ENCODE measurements at regions not wholly inside any gene's neighbourhood (a gene's known extent, or its start where the extent isn't known, plus 50 kb on each side); places are given as distances from the start of the nearest gene placed in this dataset.

DNA sequence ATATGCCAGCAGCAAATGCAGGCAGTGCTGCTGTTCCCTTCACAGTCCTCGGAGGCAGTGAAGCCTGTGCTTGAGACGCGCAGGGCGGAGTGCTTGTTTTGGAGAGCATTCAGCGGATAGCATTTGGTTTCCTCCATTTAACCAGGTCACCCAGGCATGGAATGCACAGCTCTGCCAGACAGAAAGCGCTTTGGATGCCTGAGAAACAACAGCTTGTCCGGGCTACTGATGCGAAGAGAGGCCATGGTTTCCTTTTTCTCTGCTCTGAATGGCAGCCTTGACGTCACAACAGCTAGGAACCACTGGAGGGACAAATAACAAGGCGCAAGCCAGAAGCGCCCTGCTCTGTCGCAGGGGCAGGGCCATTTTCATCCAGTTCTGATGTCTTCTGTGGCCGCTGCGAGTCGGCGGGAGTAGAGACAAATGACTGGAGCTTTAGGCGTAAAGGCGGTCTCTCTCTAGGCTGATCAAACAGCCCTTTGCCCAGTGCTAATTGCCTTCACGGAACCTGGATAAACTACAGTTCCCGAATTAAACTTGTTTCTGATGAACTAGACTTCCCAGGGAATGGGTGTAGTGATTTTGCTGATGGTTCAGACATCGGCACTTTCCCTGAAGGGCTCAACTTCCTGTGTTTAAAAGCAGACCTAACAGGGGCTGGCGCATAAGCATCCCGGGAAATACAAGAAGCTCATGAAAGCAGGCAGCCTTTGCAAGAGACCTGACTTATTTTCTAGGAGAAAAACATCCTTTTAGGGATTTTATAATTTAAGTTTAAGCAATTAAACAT lies 187.6 kb upstream of the KLF14 start:
- peak overlapping the region; percentile 72 for H3K4me2 ChIP-seq (ENCODE audit: low read length)
- no peaks in the 10 kb centered on the region for H3K9me3 ChIP-seq (replicated peaks; ENCODE audit: low read length)
- no peaks in the 10 kb centered on the region for H3K27me3 ChIP-seq (ENCODE audit: control insufficient read depth, insufficient read depth, low read length)
- H3K36me3 ChIP-seq (ENCODE audit: insufficient read depth, low read length), result peaks cover 13% of the 10 kb centered on the region
- peak overlapping the region; percentile 50 for H3K4me3 ChIP-seq (ENCODE audit: low read length)
- peak overlapping the region; percentile 80 for H3K9ac ChIP-seq (ENCODE audit: low read depth, low read length)
- H3K4me1 ChIP-seq (ENCODE audit: control insufficient read depth, insufficient read depth, low read length), result peaks cover 86% of the 10 kb centered on the region

DNA sequence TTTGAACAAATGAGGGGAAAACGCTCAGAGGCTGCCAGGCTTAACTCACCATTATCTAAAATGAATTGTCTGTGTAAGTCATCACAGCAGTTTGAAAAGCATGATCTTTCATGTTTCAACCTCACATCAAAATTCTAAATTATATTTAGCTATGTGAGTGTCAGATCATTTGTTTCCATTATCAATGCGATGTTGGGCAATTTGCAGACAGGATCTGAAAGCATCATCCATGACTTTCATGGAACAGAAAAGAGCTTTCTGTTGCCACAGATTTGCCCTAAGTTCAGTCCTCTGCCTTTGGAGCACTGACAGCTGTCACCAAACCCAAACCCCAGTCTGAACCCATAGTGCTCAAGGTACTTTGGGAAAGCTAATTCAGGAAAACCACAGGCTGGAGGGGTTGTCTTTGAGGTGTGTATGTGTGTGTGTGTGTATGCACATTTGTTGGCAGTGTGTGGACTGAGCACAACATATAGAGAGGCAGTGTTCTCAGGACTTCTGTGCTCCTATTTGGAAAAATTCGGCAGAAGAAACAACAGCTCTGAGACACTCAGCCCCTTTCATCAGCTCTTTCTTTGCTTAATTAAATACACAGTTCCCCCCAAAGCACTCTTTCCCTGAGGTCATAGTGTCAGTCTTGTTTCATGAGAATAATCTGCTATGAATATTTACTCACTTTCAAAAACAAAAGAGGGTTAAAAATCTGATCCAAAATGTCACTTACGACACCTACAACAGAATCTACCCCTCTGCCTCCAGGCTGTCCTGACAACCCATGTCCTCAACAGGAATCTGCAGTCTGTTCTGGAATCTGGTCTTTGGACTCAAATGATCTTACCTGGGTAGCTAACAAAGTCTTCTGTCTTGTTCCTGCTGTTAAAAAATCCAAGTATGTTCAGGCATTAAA lies 188.5 kb upstream of the KLF14 start:
- peak overlapping the region; percentile 50 for H3K4me3 ChIP-seq (ENCODE audit: low read length)
- no peaks in the 10 kb centered on the region for H3K9me3 ChIP-seq (replicated peaks; ENCODE audit: low read length)
- peaks cover 78% of the 10 kb centered on the region for H3K4me1 ChIP-seq (ENCODE audit: control insufficient read depth, insufficient read depth, low read length)
- H3K27me3 ChIP-seq (ENCODE audit: control insufficient read depth, insufficient read depth, low read length), result no peaks in the 10 kb centered on the region
- peak overlapping the region; percentile 72 for H3K4me2 ChIP-seq (ENCODE audit: low read length)
- peak overlapping the region; percentile 80 for H3K9ac ChIP-seq (ENCODE audit: low read depth, low read length)
- H3K36me3 ChIP-seq (ENCODE audit: insufficient read depth, low read length), result peaks cover 18% of the 10 kb centered on the region

DNA sequence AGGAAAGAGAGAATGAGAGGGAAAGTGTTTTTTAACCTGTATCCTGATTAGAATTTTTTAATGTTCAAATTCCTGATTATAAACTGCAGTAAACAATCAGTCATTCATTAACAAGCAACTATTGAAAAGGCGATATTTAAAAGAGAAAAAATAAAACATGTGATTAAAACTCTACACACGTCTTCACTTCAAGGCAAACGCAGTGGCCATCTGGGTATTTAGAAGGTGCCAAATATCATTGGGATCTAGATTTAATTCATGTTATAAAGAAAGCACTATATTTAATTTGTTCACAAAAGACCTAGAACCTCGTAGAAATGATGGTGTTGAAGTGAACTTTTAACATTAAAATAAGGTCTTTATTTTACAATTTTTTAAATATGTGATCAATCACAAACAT lies 189.4 kb upstream of the KLF14 start:
- H3K9ac ChIP-seq (ENCODE audit: low read depth, low read length), result peak overlapping the region; percentile 80
- no peaks in the 10 kb centered on the region for H3K27me3 ChIP-seq (ENCODE audit: control insufficient read depth, insufficient read depth, low read length)
- H3K4me3 ChIP-seq (ENCODE audit: low read length), result no peak overlapping the region
- H3K9me3 ChIP-seq (replicated peaks; ENCODE audit: low read length), result no peaks in the 10 kb centered on the region
- H3K36me3 ChIP-seq (ENCODE audit: insufficient read depth, low read length), result peaks cover 22% of the 10 kb centered on the region
- H3K4me2 ChIP-seq (ENCODE audit: low read length), result no peak overlapping the region
- H3K4me1 ChIP-seq (ENCODE audit: control insufficient read depth, insufficient read depth, low read length), result peaks cover 69% of the 10 kb centered on the region

DNA sequence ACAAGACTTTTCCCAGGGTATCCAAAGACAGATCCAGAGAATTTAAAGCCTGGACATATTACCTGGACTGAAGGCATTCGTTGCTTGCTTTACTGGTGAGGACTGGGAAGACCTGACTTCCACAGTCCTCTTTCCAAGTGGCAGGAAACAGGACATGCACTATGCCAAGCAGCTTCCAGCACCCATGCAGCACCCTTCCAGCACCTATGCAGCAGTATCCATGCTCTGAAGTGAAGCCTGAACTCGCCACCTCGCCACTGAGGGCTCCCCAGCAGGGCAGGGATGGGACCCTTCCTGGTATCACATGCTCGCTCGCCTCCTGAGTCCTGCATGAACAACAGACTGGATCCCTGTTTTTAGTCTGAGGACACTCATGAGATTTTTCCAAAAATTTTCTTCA lies 189.9 kb upstream of the KLF14 start:
- Histone ChIP-seq H3K9me3 (replicated peaks; ENCODE audit: low read length) (no peaks in the 10 kb centered on the region), H3K4me1 (ENCODE audit: control insufficient read depth, insufficient read depth, low read length) (peaks cover 63% of the 10 kb centered on the region), H3K27me3 (ENCODE audit: control insufficient read depth, insufficient read depth, low read length) (no peaks in the 10 kb centered on the region), H3K4me2 (ENCODE audit: low read length) (no peak overlapping the region), H3K9ac (ENCODE audit: low read depth, low read length) (no peak overlapping the region), H3K36me3 (ENCODE audit: insufficient read depth, low read length) (peaks cover 22% of the 10 kb centered on the region), H3K4me3 (ENCODE audit: low read length) (no peak overlapping the region)

DNA sequence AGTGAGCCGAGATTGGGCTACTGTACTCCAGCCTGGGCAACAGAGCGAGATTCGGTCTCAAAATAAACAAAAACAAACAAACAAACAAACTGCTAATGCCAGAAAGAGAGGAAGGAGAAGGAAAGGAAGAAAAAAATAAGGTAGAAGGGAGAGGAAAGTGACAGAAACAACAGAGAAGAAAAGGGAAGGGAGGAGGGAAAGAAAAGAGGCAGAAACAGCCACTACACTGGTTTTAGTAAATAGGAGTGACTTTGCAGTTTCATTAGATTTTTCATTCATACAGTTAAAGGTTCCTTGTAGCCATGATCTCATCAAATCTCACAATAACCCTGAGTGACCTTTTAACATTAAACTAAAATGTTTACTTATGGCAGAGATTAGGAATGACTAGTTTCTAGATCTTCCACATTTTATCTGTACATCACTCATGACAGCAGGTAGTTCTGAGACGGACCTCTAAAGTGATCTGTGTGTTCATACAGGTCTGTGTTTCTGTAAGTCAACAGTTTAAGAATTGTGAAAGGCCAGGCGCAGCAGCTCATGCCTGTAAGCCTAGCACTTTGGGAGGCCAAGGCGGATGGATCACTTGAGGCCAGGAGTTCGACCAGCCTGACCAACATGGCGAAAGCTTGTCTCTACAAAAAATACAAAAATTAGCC lies 191.3 kb upstream of the KLF14 start:
- Histone ChIP-seq H3K4me3 (ENCODE audit: low read length) (no peak overlapping the region), H3K27me3 (ENCODE audit: control insufficient read depth, insufficient read depth, low read length) (no peaks in the 10 kb centered on the region), H3K9ac (ENCODE audit: low read depth, low read length) (no peak overlapping the region), H3K9me3 (replicated peaks; ENCODE audit: low read length) (no peaks in the 10 kb centered on the region), H3K4me2 (ENCODE audit: low read length) (no peak overlapping the region), H3K36me3 (ENCODE audit: insufficient read depth, low read length) (peaks cover 22% of the 10 kb centered on the region), H3K4me1 (ENCODE audit: control insufficient read depth, insufficient read depth, low read length) (peaks cover 59% of the 10 kb centered on the region)

DNA sequence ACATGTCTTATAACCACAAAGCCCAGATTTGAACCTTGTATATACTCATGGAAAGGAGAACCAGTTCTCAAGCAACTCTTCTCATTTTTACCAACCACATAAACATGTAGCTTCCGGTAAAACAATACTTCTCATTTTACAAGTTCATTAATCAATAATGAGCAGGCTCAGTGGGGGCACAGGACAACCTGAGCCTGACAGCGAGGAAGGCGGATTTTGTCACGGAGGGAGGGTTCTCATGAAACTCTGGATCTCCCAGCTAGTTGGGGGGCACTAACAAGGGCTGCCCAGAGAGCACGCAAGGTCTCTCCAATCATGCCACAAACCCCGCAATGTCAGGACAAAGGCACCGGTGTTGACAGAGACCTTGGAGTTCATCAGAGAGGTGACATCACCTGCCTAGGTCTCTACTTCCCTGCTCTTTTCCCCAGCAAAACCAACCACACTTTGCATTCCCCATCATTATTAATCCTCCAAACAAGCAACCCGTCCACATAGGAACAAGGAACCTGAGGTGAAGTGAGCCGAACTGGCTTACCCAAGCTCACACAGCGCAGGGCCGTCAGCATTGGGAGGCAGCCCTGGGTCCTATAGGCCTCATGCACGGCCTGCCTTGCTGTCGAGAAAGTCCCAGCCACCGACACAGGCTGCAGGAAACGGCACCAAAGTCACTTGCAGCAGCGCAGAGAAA lies 192.1 kb upstream of the KLF14 start:
- H3K4me3 ChIP-seq (ENCODE audit: low read length), result no peak overlapping the region
- H3K36me3 ChIP-seq (ENCODE audit: insufficient read depth, low read length), result peaks cover 22% of the 10 kb centered on the region
- H3K4me1 ChIP-seq (ENCODE audit: control insufficient read depth, insufficient read depth, low read length), result peaks cover 59% of the 10 kb centered on the region
- H3K27me3 ChIP-seq (ENCODE audit: control insufficient read depth, insufficient read depth, low read length), result no peaks in the 10 kb centered on the region
- no peaks in the 10 kb centered on the region for H3K9me3 ChIP-seq (replicated peaks; ENCODE audit: low read length)
- H3K4me2 ChIP-seq (ENCODE audit: low read length), result no peak overlapping the region
- no peak overlapping the region for H3K9ac ChIP-seq (ENCODE audit: low read depth, low read length)

DNA sequence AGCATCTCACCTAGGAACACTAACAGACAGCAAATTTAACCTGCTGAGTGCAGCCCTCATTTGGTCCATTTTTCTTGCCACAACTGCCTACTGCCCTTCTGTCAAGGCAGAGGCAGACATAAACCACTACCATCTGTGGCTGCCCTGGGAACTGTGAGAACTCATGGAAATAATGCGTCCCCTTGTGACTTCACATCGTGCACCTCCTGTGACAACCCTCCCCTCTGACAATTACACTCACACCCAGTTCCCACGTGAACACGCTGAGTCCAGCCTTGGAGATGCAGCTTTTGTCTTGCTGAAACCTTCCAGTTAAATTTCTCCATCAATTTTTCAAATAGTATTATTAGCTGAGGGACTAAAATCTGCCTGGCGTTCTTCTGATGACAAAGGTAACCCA lies 193.1 kb upstream of the KLF14 start:
- H3K9ac ChIP-seq (ENCODE audit: low read depth, low read length), result no peak overlapping the region
- H3K27me3 ChIP-seq (ENCODE audit: control insufficient read depth, insufficient read depth, low read length), result no peaks in the 10 kb centered on the region
- peaks cover 54% of the 10 kb centered on the region for H3K4me1 ChIP-seq (ENCODE audit: control insufficient read depth, insufficient read depth, low read length)
- no peaks in the 10 kb centered on the region for H3K9me3 ChIP-seq (replicated peaks; ENCODE audit: low read length)
- no peak overlapping the region for H3K4me3 ChIP-seq (ENCODE audit: low read length)
- peaks cover 22% of the 10 kb centered on the region for H3K36me3 ChIP-seq (ENCODE audit: insufficient read depth, low read length)
- H3K4me2 ChIP-seq (ENCODE audit: low read length), result no peak overlapping the region

DNA sequence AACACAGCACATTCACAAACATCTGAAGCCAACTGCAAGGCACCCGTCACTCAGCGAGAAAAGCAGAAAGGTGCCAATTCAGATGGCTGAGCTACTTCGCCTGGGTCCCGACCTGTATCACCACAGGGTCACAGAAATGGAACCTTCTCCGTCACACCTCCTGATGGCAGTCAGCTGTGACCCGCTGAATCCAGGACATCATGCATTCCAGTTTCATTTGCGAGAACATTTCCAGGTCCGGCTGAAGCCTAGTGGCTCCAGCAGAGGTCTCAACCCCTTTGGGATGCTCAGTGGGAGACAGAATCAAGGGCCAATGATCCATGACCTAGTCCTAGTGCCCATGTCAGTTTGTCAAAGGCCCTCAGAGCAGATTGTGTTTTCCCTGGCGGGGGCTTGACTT lies 193.6 kb upstream of the KLF14 start:
- Histone ChIP-seq H3K27me3 (ENCODE audit: control insufficient read depth, insufficient read depth, low read length) (no peaks in the 10 kb centered on the region), H3K36me3 (ENCODE audit: insufficient read depth, low read length) (peaks cover 18% of the 10 kb centered on the region), H3K4me3 (ENCODE audit: low read length) (no peak overlapping the region), H3K9ac (ENCODE audit: low read depth, low read length) (no peak overlapping the region), H3K9me3 (replicated peaks; ENCODE audit: low read length) (no peaks in the 10 kb centered on the region), H3K4me1 (ENCODE audit: control insufficient read depth, insufficient read depth, low read length) (peaks cover 49% of the 10 kb centered on the region), H3K4me2 (ENCODE audit: low read length) (no peak overlapping the region)

DNA sequence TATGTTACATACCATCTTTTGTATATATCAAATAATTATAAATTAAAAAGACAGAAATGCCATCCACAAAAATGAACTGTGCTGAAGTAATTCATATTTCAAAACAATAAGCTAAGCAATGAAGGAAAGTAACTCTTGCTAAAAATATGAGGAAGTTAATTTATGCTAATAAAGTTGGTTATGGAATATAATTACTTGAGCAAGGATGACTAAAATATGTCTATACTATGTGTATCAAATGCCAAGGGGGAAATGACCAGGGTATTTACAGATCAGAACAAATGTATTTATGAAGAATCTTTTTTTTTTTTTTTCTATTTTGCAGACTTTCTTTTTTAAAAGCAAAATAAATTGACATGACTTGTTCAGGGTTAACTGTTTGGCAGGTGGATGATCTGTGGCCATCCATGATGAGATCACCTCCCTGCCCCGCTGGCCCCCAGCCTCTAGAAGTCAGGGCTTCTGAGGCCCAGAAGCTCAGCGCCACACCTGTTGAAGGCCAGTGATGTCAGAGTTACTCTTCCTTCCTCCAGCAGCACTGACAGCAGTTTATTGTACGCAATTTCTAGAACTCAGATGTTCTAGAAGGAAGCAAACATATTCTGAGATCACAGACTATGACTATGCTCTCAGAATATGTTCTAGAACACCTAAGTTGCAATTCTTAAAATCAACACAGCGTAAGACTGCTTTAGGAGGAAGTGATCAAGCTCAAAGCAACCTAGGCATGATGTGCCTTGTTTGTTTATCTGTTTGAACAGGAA lies 196.1 kb upstream of the KLF14 start:
- Histone ChIP-seq H3K9ac (ENCODE audit: low read depth, low read length) (peak overlapping the region; percentile 34), H3K9me3 (replicated peaks; ENCODE audit: low read length) (no peaks in the 10 kb centered on the region), H3K4me2 (ENCODE audit: low read length) (peak overlapping the region; percentile 45), H3K4me3 (ENCODE audit: low read length) (no peak overlapping the region), H3K4me1 (ENCODE audit: control insufficient read depth, insufficient read depth, low read length) (peaks cover 27% of the 10 kb centered on the region), H3K36me3 (ENCODE audit: insufficient read depth, low read length) (peaks cover 25% of the 10 kb centered on the region), H3K27me3 (ENCODE audit: control insufficient read depth, insufficient read depth, low read length) (no peaks in the 10 kb centered on the region)

DNA sequence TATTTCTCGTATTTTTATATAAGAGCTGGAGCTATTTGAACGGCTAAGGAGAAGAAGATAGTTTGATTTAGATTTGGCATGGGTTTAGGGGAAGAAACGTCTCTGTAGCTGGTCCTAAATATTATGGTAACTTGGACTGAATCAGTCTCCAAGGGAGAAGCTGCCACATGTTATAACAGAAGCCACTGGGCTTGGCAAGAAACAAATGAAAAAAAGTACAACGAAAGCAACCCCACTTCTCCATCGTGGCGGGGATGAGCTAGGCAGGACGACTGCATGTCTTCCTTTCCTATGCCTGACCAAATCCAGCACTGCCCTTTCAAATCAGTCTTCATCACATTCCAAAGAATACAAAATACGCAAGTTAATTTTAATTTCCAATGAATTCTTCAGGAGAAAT lies 196.7 kb upstream of the KLF14 start:
- Histone ChIP-seq H3K9me3 (replicated peaks; ENCODE audit: low read length) (no peaks in the 10 kb centered on the region), H3K9ac (ENCODE audit: low read depth, low read length) (peak overlapping the region; percentile 34), H3K4me3 (ENCODE audit: low read length) (no peak overlapping the region), H3K36me3 (ENCODE audit: insufficient read depth, low read length) (peaks cover 30% of the 10 kb centered on the region), H3K4me1 (ENCODE audit: control insufficient read depth, insufficient read depth, low read length) (peaks cover 24% of the 10 kb centered on the region), H3K4me2 (ENCODE audit: low read length) (peak overlapping the region; percentile 45), H3K27me3 (ENCODE audit: control insufficient read depth, insufficient read depth, low read length) (no peaks in the 10 kb centered on the region)

Data from skeletal muscle satellite cell (primary cell).